GM12878 (cell line): ENCODE measurements at regions not wholly inside any gene's neighbourhood (a gene's known extent, or its start where the extent isn't known, plus 50 kb on each side); places are given as distances from the start of the nearest gene placed in this dataset.
A peak's percentile ranks its signal among the peaks of the same experiment; 100 is the strongest.

Experiments used
- ATAC-seq: fragments of 200-7000 bp; cut with Tn5 transposase; 3 replicates; pipeline ENCODE4 v1.9.1; 2020; ENCODE audit warnings: mild to moderate bottlenecking, moderate library complexity
- BruUV-seq: library from RNA; stranded (reverse); fragments of 400-500 nt; replicated peaks from 2 replicates; lab custom pipeline; 2021; lab: Mats Ljungman, UMichigan
- CTCF ChIA-PET: fragments of 300-600 bp; sonication (Branson Sonifier 250); formaldehyde crosslinking; extraction: SDS; loops from one replicate; lab custom pipeline; 2021; ENCODE audit warnings: inconsistent platforms; lab: Yijun Ruan, JAX
- POLR2A ChIA-PET: fragments of 350-600 bp; formaldehyde crosslinking; extraction: SDS; loops from one replicate; lab custom pipeline; 2021; ENCODE audit warnings: inconsistent platforms; lab: Charles Lee
- RAD21 ChIA-PET: fragments of 300-600 bp; sonication (Branson Sonifier 250); formaldehyde crosslinking; loops from one replicate; lab custom pipeline; 2023; ENCODE audit warnings: antibody characterized with exemption; ENCODE audit not compliant: unreplicated experiment; lab: Charles Lee
- SMC1A ChIA-PET: fragments of 300-600 bp; sonication (Branson Sonifier 250); formaldehyde crosslinking; loops from one replicate; lab custom pipeline; 2023; ENCODE audit not compliant: unreplicated experiment, uncharacterized antibody; lab: Charles Lee
- DNase-seq: peaks from one replicate; pipeline ENCODE4 v3.0.0-alpha.2; 2011; ENCODE audit warnings: low read depth, low spot score
- FAIRE-seq: peaks from 3 replicates; lab custom pipeline; 2011; peaks lifted over from hg19 to GRCh38; lab: Jason Lieb, UNC
- H2AFZ ChIP-seq: 2 replicates; pipeline ENCODE4 v1.6.0; 2011; ENCODE audit warnings: low read depth, low read length, control low read depth; ENCODE audit not compliant: control insufficient read depth
- H3K27ac ChIP-seq: 2 replicates; pipeline ENCODE4 v1.5.1; 2011; ENCODE audit warnings: control low read depth; ENCODE audit not compliant: control insufficient read depth, insufficient read depth
- H3K27me3 ChIP-seq, 2 experiments: replicated peaks in 1 of 2; 2 replicates each; pipeline versions ENCODE4 v1.6.0 to v1.6.1; 2011; ENCODE audit warnings: low read length in 1 of 2; ENCODE audit not compliant: control insufficient read depth in 2 of 2, insufficient read depth in 2 of 2
- H3K36me3 ChIP-seq, 2 experiments: 2 replicates each; pipeline ENCODE4 v1.5.1; 2011; ENCODE audit warnings: low read length in 1 of 2; ENCODE audit not compliant: control insufficient read depth in 2 of 2, insufficient read depth in 2 of 2
- H3K4me1 ChIP-seq: 2 replicates; pipeline ENCODE4 v1.6.1; 2011; ENCODE audit warnings: mild to moderate bottlenecking, low read length, moderate library complexity, mixed read lengths; ENCODE audit not compliant: control insufficient read depth, insufficient read depth
- H3K4me2 ChIP-seq: 2 replicates; pipeline ENCODE4 v1.6.0; 2011; ENCODE audit warnings: control low read depth; ENCODE audit not compliant: control insufficient read depth, insufficient read depth
- H3K4me3 ChIP-seq: fragments of 200-600 bp; sonication (generic); 2 replicates; pipeline ENCODE4 v1.5.1; 2016
- H3K79me2 ChIP-seq: 2 replicates; pipeline ENCODE4 v1.6.0; 2011; ENCODE audit warnings: low read length; ENCODE audit not compliant: control insufficient read depth, insufficient read depth
- H3K9ac ChIP-seq: 2 replicates; pipeline ENCODE4 v1.8.0; 2011; ENCODE audit warnings: low read length, control low read depth, mixed read lengths; ENCODE audit not compliant: control insufficient read depth, insufficient read depth
- H3K9me3 ChIP-seq: replicated peaks from 3 replicates; pipeline ENCODE4 v1.5.1; 2011; ENCODE audit warnings: mild to moderate bottlenecking, low read length; ENCODE audit not compliant: control insufficient read depth, insufficient read depth
- H4K20me1 ChIP-seq: 2 replicates; pipeline ENCODE4 v1.6.0; 2011; ENCODE audit not compliant: control insufficient read depth, insufficient read depth
- BCL11A ChIP-seq: IDR thresholded peaks from 2 replicates; pipeline ENCODE4 v1.6.1; 2011; ENCODE audit warnings: low read depth, low read length
- E2F4 ChIP-seq: IDR thresholded peaks from 2 replicates; pipeline ENCODE4 v1.6.1; 2012; ENCODE audit warnings: low read depth, low read length, improper control_type of control experiment
- FOS ChIP-seq: IDR thresholded peaks from 3 replicates; pipeline ENCODE4 v1.6.1; 2011; ENCODE audit warnings: borderline replicate concordance; ENCODE audit not compliant: insufficient read length; ENCODE audit errors: extremely low read depth
- MYC ChIP-seq: IDR thresholded peaks from 2 replicates; pipeline ENCODE4 v1.6.1; 2011; ENCODE audit warnings: mild to moderate bottlenecking, low read length, moderate library complexity, inconsistent platforms; ENCODE audit not compliant: insufficient read depth, insufficient replicate concordance, insufficient read length, severe bottlenecking
- PBX3 ChIP-seq: IDR thresholded peaks from 2 replicates; pipeline ENCODE4 v1.6.1; 2011; ENCODE audit warnings: mild to moderate bottlenecking, low read depth, low read length, moderate library complexity; ENCODE audit not compliant: insufficient replicate concordance
- SP1 ChIP-seq: IDR thresholded peaks from one replicate; pipeline ENCODE4 v1.6.1; 2011; ENCODE audit warnings: low read depth, low read length
- TCF3 ChIP-seq: IDR thresholded peaks from 2 replicates; pipeline ENCODE4 v1.6.1; 2012; ENCODE audit warnings: low read depth, mild to moderate bottlenecking, low read length, borderline replicate concordance; ENCODE audit not compliant: insufficient read depth
- USF1 ChIP-seq: IDR thresholded peaks from 2 replicates; pipeline ENCODE4 v1.6.1; 2011; ENCODE audit warnings: borderline replicate concordance, low read depth, mild to moderate bottlenecking, moderate library complexity, mixed read lengths, low read length; ENCODE audit not compliant: insufficient read depth; ENCODE audit errors: extremely low read length
- WGBS: methylation state at CpG from one replicate; pipeline ENCODE4 v1.1.6; 2016; ENCODE audit warnings: low lambda C conversion rate; ENCODE audit not compliant: insufficient replicate concordance, insufficient coverage; ENCODE audit errors: missing lambda C conversion rate; 5-methylcytosine and 5-hydroxymethylcytosine counted together
- in situ Hi-C: fragments of 300-500 bp; cut with MboI; formaldehyde crosslinking; loops from 9 replicates; pipeline ENCODE4 v1.14.3; 2018; ENCODE audit warnings: mixed read lengths
- intact Hi-C: fragments of 100-400 bp; cut with micrococcal nuclease; formaldehyde crosslinking; loops from one replicate; pipeline ENCODE4 v1.14.2; 2022; ENCODE audit not compliant: unreplicated experiment

- no TSS peak for BruUV-seq
- no peak overlapping the region for H3K9ac ChIP-seq
- intact Hi-C loops = no loop called here
- 66% methylated on average over 11 of the region's 11 CpGs for WGBS
- H2AFZ ChIP-seq = no peak overlapping the region; the same call in 1 of the 2 replicates
- H3K9me3 ChIP-seq = no peaks in the 10 kb centered on the region; the same call in 2 of the 3 replicates
- peaks cover 12% of the 10 kb centered on the region for H3K4me1 ChIP-seq
- ChIA-PET SMC1A (no interaction called here), POLR2A (no interaction called here)
- H3K27ac ChIP-seq = no peak overlapping the region
- DNase-seq = no peak
- no peaks in the 10 kb centered on the region for H3K36me3 ChIP-seq
- no peak overlapping the region for H3K4me3 ChIP-seq
- no peaks in the 10 kb centered on the region for H4K20me1 ChIP-seq
- no peak for TF ChIP-seq MYC
- no peak for TF ChIP-seq TCF3
- no peak for TF ChIP-seq E2F4
- TF ChIP-seq BCL11A = no peak
- TF ChIP-seq, all 136 proteins: peak for 0
- FAIRE-seq (no peak), ATAC-seq (no peak)
- no peaks in the 10 kb centered on the region for H3K79me2 ChIP-seq
- H3K4me2 ChIP-seq = no peak overlapping the region
- in situ Hi-C loops = no loop called here
- H3K27me3 ChIP-seq = no peaks in the 10 kb centered on the region
- ChIA-PET RAD21 (no interaction called here), CTCF (no interaction called here)
Observed at GRCh38 chrX:39905946-39906345, 191.8 kb downstream of the BCOR start.

GRCh38 chrX:39907964-39908661 is 189.6 kb downstream of the BCOR start:
- Histone ChIP-seq H2AFZ (no peak overlapping the region), H3K79me2 (no peaks in the 10 kb centered on the region), H3K9ac (no peak overlapping the region), H3K4me2 (no peak overlapping the region), H3K4me1 (peaks cover 12% of the 10 kb centered on the region), H4K20me1 (no peaks in the 10 kb centered on the region), H3K27ac (no peak overlapping the region), H3K36me3 (no peaks in the 10 kb centered on the region), H3K4me3 (no peak overlapping the region), H3K27me3 (no peaks in the 10 kb centered on the region; a peak in 1 of 4 replicates), H3K9me3 (no peaks in the 10 kb centered on the region; the same call in 2 of the 3 replicates)
- no peak for DNase-seq
- intact Hi-C loops (no loop called here), in situ Hi-C loops (no loop called here)
- POLR2A ChIA-PET = no interaction called here
- SMC1A ChIA-PET = no interaction called here
- ATAC-seq = peak; percentile 72
- no peak for TF ChIP-seq SP1
- no peak for TF ChIP-seq PBX3
- peak; percentile 27 for TF ChIP-seq USF1
- TF ChIP-seq FOS = no peak
- 33% methylated on average over 16 of the region's 16 CpGs for WGBS
- no peak for FAIRE-seq
- RAD21 ChIA-PET = interaction anchor here (0.5 kb wide), 1 partner anchor 695 kb away, joined by 3 read pairs; no protein-coding TSS in a partner anchor
- CTCF ChIA-PET = interaction anchor here (0.7 kb wide), 1 partner anchor 15 kb away, joined by 3 read pairs; no protein-coding TSS in a partner anchor
- no TSS peak for BruUV-seq
